ENCODE measurements at regions not wholly inside any gene's neighbourhood (a gene's known extent, or its start where the extent isn't known, plus 50 kb on each side); places are given as distances from the start of the nearest gene placed in this dataset.

- no peak overlapping the region for H3K4me3 ChIP-seq (ENCODE audit: low read depth, poor library complexity, severe bottlenecking)
- no peak for DNase-seq (ENCODE audit: low spot score in 2 of 2)
- 70 to 77% methylated on average over 1 of the region's 1 CpG for WGBS, 2 donors
- intact Hi-C loops (cut with DNase I; ENCODE audit: low total_unique reads) = no loop called here
- no peak for TF ChIP-seq POLR2A (IDR thresholded peaks at IDR 0.05)
- TF ChIP-seq, protein P1, sequence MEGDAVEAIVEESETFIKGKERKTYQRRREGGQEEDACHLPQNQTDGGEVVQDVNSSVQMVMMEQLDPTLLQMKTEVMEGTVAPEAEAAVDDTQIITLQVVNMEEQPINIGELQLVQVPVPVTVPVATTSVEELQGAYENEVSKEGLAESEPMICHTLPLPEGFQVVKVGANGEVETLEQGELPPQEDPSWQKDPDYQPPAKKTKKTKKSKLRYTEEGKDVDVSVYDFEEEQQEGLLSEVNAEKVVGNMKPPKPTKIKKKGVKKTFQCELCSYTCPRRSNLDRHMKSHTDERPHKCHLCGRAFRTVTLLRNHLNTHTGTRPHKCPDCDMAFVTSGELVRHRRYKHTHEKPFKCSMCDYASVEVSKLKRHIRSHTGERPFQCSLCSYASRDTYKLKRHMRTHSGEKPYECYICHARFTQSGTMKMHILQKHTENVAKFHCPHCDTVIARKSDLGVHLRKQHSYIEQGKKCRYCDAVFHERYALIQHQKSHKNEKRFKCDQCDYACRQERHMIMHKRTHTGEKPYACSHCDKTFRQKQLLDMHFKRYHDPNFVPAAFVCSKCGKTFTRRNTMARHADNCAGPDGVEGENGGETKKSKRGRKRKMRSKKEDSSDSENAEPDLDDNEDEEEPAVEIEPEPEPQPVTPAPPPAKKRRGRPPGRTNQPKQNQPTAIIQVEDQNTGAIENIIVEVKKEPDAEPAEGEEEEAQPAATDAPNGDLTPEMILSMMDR (IDR thresholded peaks at IDR 0.05) = no peak
These were observed 599.1 kb upstream of the PRMT6 start for GRCh38 chr1:106457368-106457767.

DNA sequence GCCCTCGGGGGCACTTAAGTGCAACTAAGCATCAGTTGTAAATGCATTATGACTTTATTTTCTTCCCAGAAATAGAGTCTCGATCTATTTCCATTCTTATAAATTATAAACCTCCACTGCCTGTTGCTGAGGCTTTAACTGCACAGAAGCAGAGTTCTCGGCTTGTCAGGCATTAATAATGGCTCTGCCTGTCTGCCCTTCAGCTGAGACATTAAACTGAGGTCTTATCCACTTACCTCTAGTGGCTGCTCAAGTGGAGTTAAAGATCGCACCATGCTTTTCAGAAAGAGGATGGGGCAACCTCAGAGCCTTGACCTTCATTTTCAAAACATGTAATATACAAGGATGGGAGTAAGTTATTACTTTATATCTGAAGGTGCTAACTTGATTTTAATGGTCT is 597.6 kb upstream of the PRMT6 start:
- TF ChIP-seq POLR2A (IDR thresholded peaks at IDR 0.05) = no peak
- no peak for DNase-seq (ENCODE audit: low spot score in 2 of 2)
- no peak overlapping the region for H3K4me3 ChIP-seq (ENCODE audit: low read depth, poor library complexity, severe bottlenecking)
- WGBS, 2 donors = 55 to 77% methylated on average over 4 of the region's 4 CpGs
- intact Hi-C loops (cut with DNase I; ENCODE audit: low total_unique reads) = no loop called here

DNA sequence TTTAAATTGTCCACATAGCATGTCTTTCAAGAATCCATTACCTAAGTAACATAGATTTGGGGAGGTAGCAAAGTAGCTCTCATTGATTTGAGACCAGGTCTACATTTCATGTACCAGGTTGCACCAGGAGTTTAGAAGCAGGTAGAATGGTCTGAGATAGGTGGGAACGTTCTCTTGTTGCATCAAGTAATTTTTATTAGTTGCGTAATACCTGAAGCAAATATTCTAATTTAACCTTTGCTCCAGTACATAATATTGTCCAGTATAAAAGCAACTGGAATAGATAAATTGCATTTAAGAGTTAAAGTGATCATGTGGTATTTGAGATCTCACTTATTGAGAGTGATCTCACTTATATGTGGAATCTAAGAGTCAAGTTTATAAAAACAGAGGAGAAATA is 597.1 kb upstream of the PRMT6 start:
- TF ChIP-seq POLR2A (IDR thresholded peaks at IDR 0.05) = no peak
- TF ChIP-seq, protein P1 (IDR thresholded peaks at IDR 0.05) = no peak
- 85 to 86% methylated on average over 2 of the region's 2 CpGs for WGBS, 2 donors
- no peak overlapping the region for H3K4me3 ChIP-seq (ENCODE audit: low read depth, poor library complexity, severe bottlenecking)
- no peak for DNase-seq (ENCODE audit: low spot score in 2 of 2)
- intact Hi-C loops (cut with DNase I; ENCODE audit: low total_unique reads) = no loop called here

- H3K4me3 ChIP-seq (ENCODE audit: low read depth, poor library complexity, severe bottlenecking) = no peak overlapping the region
- 64 to 69% methylated on average over 2 of the region's 2 CpGs for WGBS, 2 donors
- DNase-seq (ENCODE audit: low spot score in 2 of 2) = no peak
- TF ChIP-seq, protein P1 (IDR thresholded peaks at IDR 0.05) = no peak
- TF ChIP-seq POLR2A (IDR thresholded peaks at IDR 0.05) = no peak
- intact Hi-C loops (cut with DNase I; ENCODE audit: low total_unique reads) = no loop called here
These were observed 590.8 kb upstream of the PRMT6 start for GRCh38 chr1:106465666-106466065.

DNA sequence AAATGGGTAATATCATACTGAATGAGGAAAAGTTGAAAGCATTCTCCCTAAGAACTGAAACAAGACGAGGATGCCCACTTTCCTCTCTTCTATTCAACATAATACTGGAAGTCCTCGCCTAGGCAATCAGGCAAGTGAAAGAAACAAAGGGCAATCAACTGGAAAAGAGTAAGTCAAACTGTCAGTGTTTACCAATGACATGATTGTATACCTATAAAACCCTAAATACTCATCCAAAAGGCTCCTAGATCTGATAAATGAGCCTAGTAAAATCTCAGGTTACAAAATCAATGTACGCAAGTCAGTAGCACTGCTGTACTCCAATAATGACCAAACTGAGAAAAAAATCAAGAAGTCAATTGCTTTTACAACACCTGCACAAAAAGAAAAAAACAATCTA is 575.8 kb upstream of the PRMT6 start:
- no peak for TF ChIP-seq POLR2A (IDR thresholded peaks at IDR 0.05)
- TF ChIP-seq, protein P1 (IDR thresholded peaks at IDR 0.05) = no peak
- intact Hi-C loops (cut with DNase I; ENCODE audit: low total_unique reads) = no loop called here
- no peak for DNase-seq (ENCODE audit: low spot score in 2 of 2)
- no peak overlapping the region for H3K4me3 ChIP-seq (ENCODE audit: low read depth, poor library complexity, severe bottlenecking)
- 77 to 78% methylated on average over 3 of the region's 3 CpGs for WGBS, 2 donors

GRCh38 chr1:106492880-106493279 is 563.6 kb upstream of the PRMT6 start:
- 78 to 80% methylated on average over 4 of the region's 4 CpGs for whole genome bisulfite sequencing, 2 donors
- no peak overlapping the region for H3K4me3 ChIP-seq (ENCODE audit: low read depth, poor library complexity, severe bottlenecking)
- TF ChIP-seq, protein P1 (IDR thresholded peaks at IDR 0.05) = no peak
- TF ChIP-seq POLR2A (IDR thresholded peaks at IDR 0.05) = no peak
- intact Hi-C loops (cut with DNase I; ENCODE audit: low total_unique reads) = no loop called here
- DNase-seq (ENCODE audit: low spot score in 2 of 2) = no peak
